ENCODE measurements at regions not wholly inside any gene's neighbourhood (a gene's known extent, or its start where the extent isn't known, plus 50 kb on each side); places are given as distances from the start of the nearest gene placed in this dataset.

DNA sequence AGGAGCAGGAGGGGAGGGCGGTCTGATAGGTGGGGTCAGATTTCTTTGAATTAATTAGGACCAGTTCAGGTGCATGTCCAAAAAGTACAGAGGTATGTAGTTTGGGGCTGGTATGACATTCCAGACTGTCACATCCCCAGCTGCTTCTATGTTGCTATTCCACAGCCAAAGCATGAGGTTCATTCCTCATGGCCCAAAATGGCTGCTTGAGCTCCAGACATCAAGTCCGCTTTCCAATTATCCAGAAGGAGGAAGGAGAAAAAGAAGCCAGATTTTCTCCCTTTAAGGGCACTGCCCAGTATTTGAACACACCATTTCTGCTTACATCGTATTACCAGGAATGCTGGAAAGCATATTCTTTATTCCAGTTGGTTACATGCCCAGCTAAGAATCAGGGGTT is 58.0 kb upstream of the CD82 start:
- H3K9me3 ChIP-seq (ENCODE audit: control insufficient read depth, low read depth, low read length) = no peaks in the 10 kb centered on the region
- no peak overlapping the region for H3K27ac ChIP-seq (ENCODE audit: low read length)
- no peaks in the 10 kb centered on the region for H3K27me3 ChIP-seq (ENCODE audit: control insufficient read depth, insufficient read depth, low read length)
- H3K36me3 ChIP-seq (ENCODE audit: control insufficient read depth, low read depth, low read length) = no peaks in the 10 kb centered on the region
- H3K4me1 ChIP-seq (ENCODE audit: control insufficient read depth, low read depth, low read length) = no peaks in the 10 kb centered on the region
- no peak overlapping the region for H3K9ac ChIP-seq (ENCODE audit: low read length)
- no peak overlapping the region for H3K4me3 ChIP-seq (ENCODE audit: low read length)

DNA sequence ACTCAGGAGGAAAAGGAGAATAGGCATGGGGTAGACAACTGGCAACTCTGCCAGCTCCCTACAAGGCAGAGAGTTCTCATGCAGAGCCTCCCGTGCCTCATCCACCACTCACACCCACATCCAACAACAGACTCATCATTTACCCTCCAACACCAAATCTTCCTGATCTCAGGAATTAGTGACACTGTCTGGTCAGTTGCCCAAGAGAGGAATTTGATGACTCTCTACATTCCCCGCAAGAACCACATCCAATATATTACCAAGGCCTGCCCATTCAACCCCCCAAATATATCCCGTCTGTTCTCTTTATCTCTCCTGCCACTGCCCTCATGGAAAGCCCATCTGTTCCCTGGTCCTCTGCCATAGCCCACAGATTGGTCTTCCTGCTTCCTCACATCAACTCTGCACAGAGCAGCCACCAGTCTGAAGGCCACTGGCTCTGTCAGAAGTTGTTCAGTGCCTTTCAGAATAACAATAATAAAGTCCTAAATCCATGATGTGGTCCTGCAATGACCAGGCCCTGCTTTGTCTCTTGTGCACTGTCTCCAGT is 57.5 kb upstream of the CD82 start:
- no peaks in the 10 kb centered on the region for H3K27me3 ChIP-seq (ENCODE audit: control insufficient read depth, insufficient read depth, low read length)
- H3K9me3 ChIP-seq (ENCODE audit: control insufficient read depth, low read depth, low read length) = no peaks in the 10 kb centered on the region

DNA sequence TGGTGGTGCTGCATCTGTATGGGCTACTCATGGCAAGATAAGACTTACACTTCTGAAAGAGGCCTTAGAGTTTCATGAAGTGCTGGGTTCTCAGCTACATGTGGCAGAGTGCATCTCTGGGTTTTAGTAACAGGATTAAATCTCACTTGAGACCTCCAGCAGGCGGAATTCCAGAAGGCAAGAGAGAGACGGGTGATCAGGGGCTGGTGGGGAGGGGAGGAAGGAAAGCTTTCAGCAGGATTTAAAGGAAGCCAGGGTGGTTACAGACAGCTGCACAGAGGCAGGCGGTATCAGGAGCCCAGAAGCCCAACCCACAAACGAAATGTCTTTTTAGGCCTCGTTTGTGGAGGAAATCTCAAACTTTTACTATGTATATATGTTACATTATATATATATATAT is 56.2 kb upstream of the CD82 start:
- H3K9me3 ChIP-seq (ENCODE audit: control insufficient read depth, low read depth, low read length) = no peaks in the 10 kb centered on the region
- H3K9ac ChIP-seq (ENCODE audit: low read length) = no peak overlapping the region
- H3K4me1 ChIP-seq (ENCODE audit: control insufficient read depth, low read depth, low read length) = no peaks in the 10 kb centered on the region
- H3K27me3 ChIP-seq (ENCODE audit: control insufficient read depth, insufficient read depth, low read length) = no peaks in the 10 kb centered on the region
- H3K4me3 ChIP-seq (ENCODE audit: low read length) = no peak overlapping the region
- no peak overlapping the region for H3K27ac ChIP-seq (ENCODE audit: low read length)
- H3K36me3 ChIP-seq (ENCODE audit: control insufficient read depth, low read depth, low read length) = no peaks in the 10 kb centered on the region

More for the DNA sequence above, 57.5 kb upstream of the CD82 start:
- H3K27ac ChIP-seq (ENCODE audit: low read length) = no peak overlapping the region
- H3K4me1 ChIP-seq (ENCODE audit: control insufficient read depth, low read depth, low read length) = no peaks in the 10 kb centered on the region
- no peak overlapping the region for H3K9ac ChIP-seq (ENCODE audit: low read length)
- H3K4me3 ChIP-seq (ENCODE audit: low read length) = no peak overlapping the region
- H3K36me3 ChIP-seq (ENCODE audit: control insufficient read depth, low read depth, low read length) = no peaks in the 10 kb centered on the region

DNA sequence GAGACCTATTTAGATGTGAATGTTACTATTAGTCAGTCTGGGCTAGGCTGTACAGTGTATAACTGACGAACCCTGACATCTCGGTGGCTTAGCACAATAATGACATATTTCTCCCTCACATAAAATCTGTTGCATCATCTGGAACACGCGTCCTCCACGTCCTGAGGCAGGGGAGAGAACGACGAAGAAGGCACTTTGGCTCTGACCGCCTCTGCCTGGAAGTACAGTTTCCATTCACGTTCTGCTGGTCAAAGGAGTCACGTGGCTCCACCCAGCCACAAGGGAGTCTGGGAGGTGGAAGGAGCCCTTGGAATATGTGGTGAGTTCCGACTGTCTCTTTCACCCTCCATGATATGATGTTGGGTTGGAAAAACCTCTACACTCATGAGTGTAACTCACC is 55.1 kb upstream of the CD82 start:
- no peak overlapping the region for H3K4me3 ChIP-seq (ENCODE audit: low read length)
- H3K36me3 ChIP-seq (ENCODE audit: control insufficient read depth, low read depth, low read length) = no peaks in the 10 kb centered on the region
- no peak overlapping the region for H3K27ac ChIP-seq (ENCODE audit: low read length)
- no peak overlapping the region for H3K9ac ChIP-seq (ENCODE audit: low read length)
- no peaks in the 10 kb centered on the region for H3K27me3 ChIP-seq (ENCODE audit: control insufficient read depth, insufficient read depth, low read length)
- no peaks in the 10 kb centered on the region for H3K9me3 ChIP-seq (ENCODE audit: control insufficient read depth, low read depth, low read length)
- no peaks in the 10 kb centered on the region for H3K4me1 ChIP-seq (ENCODE audit: control insufficient read depth, low read depth, low read length)

DNA sequence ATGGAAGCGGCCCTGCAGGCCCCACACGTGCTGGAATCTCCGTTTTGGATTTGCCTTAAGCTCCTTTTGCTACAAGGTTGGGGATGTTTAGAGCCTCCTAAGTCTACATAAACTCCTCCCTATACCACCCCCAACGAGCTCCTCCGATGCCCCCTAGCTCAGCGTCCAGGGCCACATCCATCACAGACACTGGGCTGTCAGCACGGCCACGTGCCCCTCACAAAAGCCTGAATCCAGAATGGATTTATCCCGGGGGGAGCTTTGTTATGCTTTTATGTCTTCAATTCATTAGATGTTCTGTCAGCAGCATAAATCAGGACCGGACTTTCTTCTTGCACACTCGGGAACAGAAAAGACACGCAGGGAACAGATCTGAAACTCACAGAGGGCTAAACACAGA is 52.6 kb upstream of the CD82 start:
- H3K9ac ChIP-seq (ENCODE audit: low read length) = no peak overlapping the region
- no peak overlapping the region for H3K27ac ChIP-seq (ENCODE audit: low read length)
- no peaks in the 10 kb centered on the region for H3K36me3 ChIP-seq (ENCODE audit: control insufficient read depth, low read depth, low read length)
- H3K4me1 ChIP-seq (ENCODE audit: control insufficient read depth, low read depth, low read length) = no peaks in the 10 kb centered on the region
- H3K27me3 ChIP-seq (ENCODE audit: control insufficient read depth, insufficient read depth, low read length) = no peaks in the 10 kb centered on the region
- H3K9me3 ChIP-seq (ENCODE audit: control insufficient read depth, low read depth, low read length) = no peaks in the 10 kb centered on the region
- H3K4me3 ChIP-seq (ENCODE audit: low read length) = no peak overlapping the region

DNA sequence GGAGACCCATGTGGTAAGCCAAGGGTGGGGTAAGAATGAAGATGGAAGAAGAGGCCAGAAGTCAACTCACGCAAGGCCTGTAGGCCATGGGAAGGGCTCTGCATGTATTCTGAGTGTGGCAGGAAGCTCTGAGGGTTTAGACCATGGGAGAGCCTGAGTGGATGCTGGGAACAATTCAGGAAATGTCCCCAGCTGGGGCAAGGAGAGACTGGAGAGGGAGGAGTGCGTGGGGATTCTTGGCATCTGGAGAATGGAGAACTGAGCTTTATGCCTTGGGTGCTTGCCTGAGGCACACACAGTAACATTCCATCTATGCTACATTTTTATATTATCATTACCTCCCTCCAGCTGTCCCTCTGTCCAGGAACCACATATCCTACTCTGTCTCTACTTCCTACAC is 50.4 kb upstream of the CD82 start:
- H3K36me3 ChIP-seq (ENCODE audit: control insufficient read depth, low read depth, low read length) = no peaks in the 10 kb centered on the region
- no peaks in the 10 kb centered on the region for H3K27me3 ChIP-seq (ENCODE audit: control insufficient read depth, insufficient read depth, low read length)
- H3K4me3 ChIP-seq (ENCODE audit: low read length) = no peak overlapping the region
- H3K9me3 ChIP-seq (ENCODE audit: control insufficient read depth, low read depth, low read length) = no peaks in the 10 kb centered on the region
- H3K4me1 ChIP-seq (ENCODE audit: control insufficient read depth, low read depth, low read length) = no peaks in the 10 kb centered on the region
- no peak overlapping the region for H3K27ac ChIP-seq (ENCODE audit: low read length)
- no peak overlapping the region for H3K9ac ChIP-seq (ENCODE audit: low read length)
